ENCODE measurements at regions not wholly inside any gene's neighbourhood (a gene's known extent, or its start where the extent isn't known, plus 50 kb on each side); places are given as distances from the start of the nearest gene placed in this dataset.
A peak's percentile ranks its signal among the peaks of the same experiment; 100 is the strongest.

DNA sequence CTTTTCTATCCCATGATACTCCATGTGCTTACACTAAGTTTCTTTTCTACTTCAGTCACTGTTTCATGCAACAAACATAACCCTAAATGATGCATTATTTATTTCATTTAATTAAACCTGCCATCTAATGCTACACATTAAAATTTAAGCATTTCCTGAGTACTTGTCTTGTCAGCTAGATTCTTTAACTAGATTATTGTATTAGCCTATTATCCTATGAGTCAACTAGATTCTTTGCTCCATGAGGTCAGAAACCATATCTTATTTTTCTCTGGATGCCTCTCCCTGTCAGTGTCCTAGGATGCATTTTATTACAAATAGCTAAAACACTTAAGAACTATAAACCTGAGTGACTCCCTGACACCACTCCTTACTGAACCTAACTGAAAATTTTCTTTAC, 652.4 kb downstream of the SLC4A3 start:
- no peak for DNase-seq (ENCODE audit: low read depth)
- no peak overlapping the region for H3K4me3 ChIP-seq (ENCODE audit: low read depth, low read length)

DNA sequence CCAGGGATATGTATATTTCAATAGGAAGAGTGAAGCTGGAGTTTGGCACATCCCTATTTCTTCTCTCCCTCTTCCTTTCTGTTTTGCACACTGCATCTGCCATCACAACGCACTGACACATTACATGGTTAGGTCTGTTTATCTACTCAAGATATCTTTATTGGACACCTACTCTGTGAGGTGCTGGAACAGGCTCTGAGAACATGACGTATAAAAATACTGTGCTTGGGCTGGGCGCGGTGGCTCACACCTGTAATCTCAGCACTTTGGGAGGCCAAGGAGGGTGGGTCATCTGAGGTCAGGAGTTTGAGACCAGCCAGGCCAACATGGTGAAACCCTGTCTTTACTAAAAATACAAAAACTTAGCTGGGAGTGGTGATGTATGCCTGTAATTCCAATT, 653.3 kb downstream of the SLC4A3 start:
- TF ChIP-seq, protein P1, sequence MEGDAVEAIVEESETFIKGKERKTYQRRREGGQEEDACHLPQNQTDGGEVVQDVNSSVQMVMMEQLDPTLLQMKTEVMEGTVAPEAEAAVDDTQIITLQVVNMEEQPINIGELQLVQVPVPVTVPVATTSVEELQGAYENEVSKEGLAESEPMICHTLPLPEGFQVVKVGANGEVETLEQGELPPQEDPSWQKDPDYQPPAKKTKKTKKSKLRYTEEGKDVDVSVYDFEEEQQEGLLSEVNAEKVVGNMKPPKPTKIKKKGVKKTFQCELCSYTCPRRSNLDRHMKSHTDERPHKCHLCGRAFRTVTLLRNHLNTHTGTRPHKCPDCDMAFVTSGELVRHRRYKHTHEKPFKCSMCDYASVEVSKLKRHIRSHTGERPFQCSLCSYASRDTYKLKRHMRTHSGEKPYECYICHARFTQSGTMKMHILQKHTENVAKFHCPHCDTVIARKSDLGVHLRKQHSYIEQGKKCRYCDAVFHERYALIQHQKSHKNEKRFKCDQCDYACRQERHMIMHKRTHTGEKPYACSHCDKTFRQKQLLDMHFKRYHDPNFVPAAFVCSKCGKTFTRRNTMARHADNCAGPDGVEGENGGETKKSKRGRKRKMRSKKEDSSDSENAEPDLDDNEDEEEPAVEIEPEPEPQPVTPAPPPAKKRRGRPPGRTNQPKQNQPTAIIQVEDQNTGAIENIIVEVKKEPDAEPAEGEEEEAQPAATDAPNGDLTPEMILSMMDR (conservative IDR thresholded peaks at IDR 0.05; ENCODE audit: low read depth, low read length): no peak
- DNase-seq (ENCODE audit: low read depth): no peak
- H3K4me3 ChIP-seq (ENCODE audit: low read depth, low read length): no peak overlapping the region

More for the DNA sequence above, 652.4 kb downstream of the SLC4A3 start:
- TF ChIP-seq, protein P1 (conservative IDR thresholded peaks at IDR 0.05; ENCODE audit: low read depth, low read length): no peak

DNA sequence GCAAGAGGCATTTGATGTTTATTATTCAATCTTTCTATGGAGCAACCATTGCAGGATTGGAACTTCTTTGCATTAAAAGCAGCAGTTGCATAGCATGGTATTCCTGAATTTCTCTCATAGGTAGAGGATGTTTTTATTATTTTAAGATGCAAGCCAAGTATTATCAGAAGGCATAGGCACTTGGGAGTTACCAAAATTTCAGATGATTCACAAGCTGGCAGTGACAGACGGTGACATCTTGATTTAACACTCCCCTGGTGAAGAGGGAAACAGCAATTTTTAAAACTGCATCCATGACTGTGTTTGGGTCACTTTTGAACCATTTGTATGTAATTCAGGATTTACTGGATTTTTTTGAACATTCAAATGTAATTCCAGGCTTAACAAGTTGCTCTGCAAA, 654.3 kb downstream of the SLC4A3 start:
- DNase-seq (ENCODE audit: low read depth): no peak
- no peak overlapping the region for H3K4me3 ChIP-seq (ENCODE audit: low read depth, low read length)
- TF ChIP-seq, protein P1 (conservative IDR thresholded peaks at IDR 0.05; ENCODE audit: low read depth, low read length): no peak

DNA sequence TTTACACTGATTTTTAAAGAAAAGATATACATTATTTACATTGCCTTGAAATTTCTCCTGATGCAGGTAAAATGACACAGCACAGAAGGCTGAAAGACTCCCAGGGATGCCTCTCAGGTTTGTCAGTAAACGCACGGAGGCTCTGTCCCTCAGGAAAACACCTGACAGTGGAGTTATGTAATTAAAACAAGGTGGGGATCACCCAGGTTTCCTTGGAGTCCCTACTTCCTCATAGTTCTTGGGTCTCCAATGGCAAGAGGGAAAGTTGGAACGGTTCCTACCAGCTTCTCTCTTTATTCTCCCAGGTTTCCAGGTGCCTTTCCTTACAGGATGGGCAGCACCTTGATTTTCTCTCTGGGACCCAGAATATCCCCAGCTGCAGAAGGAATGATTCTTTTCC, 654.8 kb downstream of the SLC4A3 start:
- no peak for DNase-seq (ENCODE audit: low read depth)
- H3K4me3 ChIP-seq (ENCODE audit: low read depth, low read length): no peak overlapping the region
- TF ChIP-seq, protein P1 (conservative IDR thresholded peaks at IDR 0.05; ENCODE audit: low read depth, low read length): no peak

DNA sequence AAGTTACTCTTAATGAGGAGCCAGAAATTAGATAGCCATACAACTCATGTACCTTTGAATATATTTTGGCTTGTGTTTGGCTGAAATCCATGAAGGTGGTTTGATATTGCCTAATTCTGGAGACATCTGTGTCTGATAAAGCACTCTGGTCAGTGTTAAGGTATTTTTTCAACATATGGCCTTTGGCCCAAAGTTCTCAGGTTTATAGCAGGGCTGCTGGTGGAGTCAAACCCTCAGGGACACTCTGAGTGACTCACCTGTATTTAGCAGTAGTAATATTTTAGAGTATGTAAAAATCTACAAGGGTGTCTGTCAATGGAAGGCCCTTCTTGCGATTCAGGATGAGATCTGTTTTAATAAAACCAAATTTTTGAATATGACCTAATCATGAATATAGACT, 666.5 kb downstream of the SLC4A3 start:
- DNase-seq (ENCODE audit: low read depth): no peak
- TF ChIP-seq, protein P1 (conservative IDR thresholded peaks at IDR 0.05; ENCODE audit: low read depth, low read length): no peak
- no peak overlapping the region for H3K4me3 ChIP-seq (ENCODE audit: low read depth, low read length)

DNA sequence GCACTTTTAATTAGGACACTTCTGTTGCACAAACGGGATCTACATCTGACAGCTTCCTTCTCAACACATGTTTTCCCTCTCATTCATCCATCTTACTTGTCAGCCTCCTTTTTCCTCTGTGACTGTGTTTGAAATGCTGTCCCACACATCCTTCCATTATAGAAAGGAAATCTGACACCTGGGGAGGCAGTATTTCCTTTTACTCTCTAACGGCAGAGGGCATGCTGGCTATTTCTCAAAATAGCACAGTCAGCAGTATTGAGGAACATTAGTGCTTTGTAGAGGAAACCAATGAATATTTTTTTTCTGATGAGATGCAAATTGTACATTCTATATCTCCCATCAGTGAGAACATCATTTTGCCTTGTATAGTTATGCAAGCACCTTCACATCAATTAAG, 668.7 kb downstream of the SLC4A3 start:
- no peak overlapping the region for H3K4me3 ChIP-seq (ENCODE audit: low read depth, low read length)
- TF ChIP-seq, protein P1 (conservative IDR thresholded peaks at IDR 0.05; ENCODE audit: low read depth, low read length): peak; percentile 30
- no peak for DNase-seq (ENCODE audit: low read depth)

DNA sequence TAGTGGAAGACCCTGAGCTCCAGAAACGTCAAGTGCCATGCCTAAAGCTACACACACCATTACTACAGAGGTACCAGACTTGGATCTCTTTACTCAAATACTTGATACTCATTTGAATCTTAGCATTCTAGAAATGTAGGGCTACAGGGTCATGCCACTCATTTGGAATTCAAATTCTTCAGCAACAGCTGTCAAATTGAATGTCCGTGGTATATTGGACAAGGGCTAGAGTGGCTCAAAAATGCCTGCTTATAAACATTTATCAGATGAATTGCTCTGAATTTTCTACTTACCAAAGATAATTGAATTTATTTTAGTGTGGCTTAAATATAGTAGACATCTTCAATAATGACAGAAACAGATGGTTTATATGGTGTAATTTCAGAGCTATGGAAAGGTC, 669.7 kb downstream of the SLC4A3 start:
- TF ChIP-seq, protein P1 (conservative IDR thresholded peaks at IDR 0.05; ENCODE audit: low read depth, low read length): no peak
- H3K4me3 ChIP-seq (ENCODE audit: low read depth, low read length): no peak overlapping the region
- DNase-seq (ENCODE audit: low read depth): no peak
